ENCODE measurements at regions not wholly inside any gene's neighbourhood (a gene's known extent, or its start where the extent isn't known, plus 50 kb on each side); places are given as distances from the start of the nearest gene placed in this dataset.

GRCh38 chr14:44777584-44777983 lies 184.2 kb downstream of the KLHL28 start:
- H2BK20ac ChIP-seq (ENCODE audit: low read depth, low read length), result no peak overlapping the region
- intact Hi-C loops (cut with micrococcal nuclease), result no loop called here
- ChIA-PET POLR2A (ENCODE audit: unreplicated experiment) (no interaction called here), CTCF (no interaction called here)
- no peaks in the 10 kb centered on the region; the same call in 1 of the 2 replicates for H3K4me1 ChIP-seq (ENCODE audit: control insufficient read depth, insufficient read depth, low read length)
- H4K5ac ChIP-seq (ENCODE audit: low read depth, low read length), result no peak overlapping the region
- H2AFZ ChIP-seq (replicated peaks; ENCODE audit: low read length, poor library complexity), result no peak overlapping the region
- H4K8ac ChIP-seq (ENCODE audit: low read depth in 2 of 2, low read length in 2 of 2), result no peak overlapping the region
- H2AK9ac ChIP-seq (replicated peaks; ENCODE audit: low read depth, low read length, poor library complexity), result no peak overlapping the region
- H3K9me3 ChIP-seq (ENCODE audit: control insufficient read depth, insufficient read depth, low read length), result no peaks in the 10 kb centered on the region
- H4K20me1 ChIP-seq (ENCODE audit: insufficient read depth, low read length), result no peaks in the 10 kb centered on the region
- H2BK120ac ChIP-seq (ENCODE audit: low read depth, low read length), result no peak overlapping the region
- no peak overlapping the region for H3K18ac ChIP-seq (ENCODE audit: low read depth, low read length)
- TF ChIP-seq RAD21 (IDR thresholded peaks at IDR 0.05; ENCODE audit: low read length), result no peak
- no peak for TF ChIP-seq CEBPB (IDR thresholded peaks at IDR 0.05; ENCODE audit: low read depth, low read length)
- no peak for TF ChIP-seq RCOR1 (IDR thresholded peaks at IDR 0.05; ENCODE audit: insufficient replicate concordance, low read length)
- TF ChIP-seq NFE2L2 (IDR thresholded peaks at IDR 0.05; ENCODE audit: low read depth, low read length), result no peak
- TF ChIP-seq RFX5 (IDR thresholded peaks at IDR 0.05; ENCODE audit: low read depth, low read length), result no peak
- no peak for TF ChIP-seq MAFK (IDR thresholded peaks at IDR 0.05; ENCODE audit: low read depth, low read length)
- no peak for TF ChIP-seq FOS (IDR thresholded peaks at IDR 0.05; ENCODE audit: low read depth, low read length)
- TF ChIP-seq CHD1 (IDR thresholded peaks at IDR 0.05; ENCODE audit: low read depth, low read length), result no peak
- TF ChIP-seq USF2 (IDR thresholded peaks at IDR 0.05; ENCODE audit: low read depth, low read length), result no peak
- TF ChIP-seq POLR2A (IDR thresholded peaks at IDR 0.05; ENCODE audit: low read depth, low read length), result no peak
- TF ChIP-seq, protein P1, sequence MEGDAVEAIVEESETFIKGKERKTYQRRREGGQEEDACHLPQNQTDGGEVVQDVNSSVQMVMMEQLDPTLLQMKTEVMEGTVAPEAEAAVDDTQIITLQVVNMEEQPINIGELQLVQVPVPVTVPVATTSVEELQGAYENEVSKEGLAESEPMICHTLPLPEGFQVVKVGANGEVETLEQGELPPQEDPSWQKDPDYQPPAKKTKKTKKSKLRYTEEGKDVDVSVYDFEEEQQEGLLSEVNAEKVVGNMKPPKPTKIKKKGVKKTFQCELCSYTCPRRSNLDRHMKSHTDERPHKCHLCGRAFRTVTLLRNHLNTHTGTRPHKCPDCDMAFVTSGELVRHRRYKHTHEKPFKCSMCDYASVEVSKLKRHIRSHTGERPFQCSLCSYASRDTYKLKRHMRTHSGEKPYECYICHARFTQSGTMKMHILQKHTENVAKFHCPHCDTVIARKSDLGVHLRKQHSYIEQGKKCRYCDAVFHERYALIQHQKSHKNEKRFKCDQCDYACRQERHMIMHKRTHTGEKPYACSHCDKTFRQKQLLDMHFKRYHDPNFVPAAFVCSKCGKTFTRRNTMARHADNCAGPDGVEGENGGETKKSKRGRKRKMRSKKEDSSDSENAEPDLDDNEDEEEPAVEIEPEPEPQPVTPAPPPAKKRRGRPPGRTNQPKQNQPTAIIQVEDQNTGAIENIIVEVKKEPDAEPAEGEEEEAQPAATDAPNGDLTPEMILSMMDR (conservative IDR thresholded peaks at IDR 0.05; ENCODE audit: low read depth, low read length), result no peak
- no peak for TF ChIP-seq MAZ (IDR thresholded peaks at IDR 0.05; ENCODE audit: borderline replicate concordance, low read depth, low read length)
- no peak for TF ChIP-seq BHLHE40 (IDR thresholded peaks at IDR 0.05; ENCODE audit: low read depth, low read length)
- TF ChIP-seq ELK1 (IDR thresholded peaks at IDR 0.05; ENCODE audit: borderline replicate concordance, low read depth, low read length), result no peak
- no peak for TF ChIP-seq SMC3 (IDR thresholded peaks at IDR 0.05; ENCODE audit: low read depth, low read length)
- TF ChIP-seq MXI1 (IDR thresholded peaks at IDR 0.05; ENCODE audit: borderline replicate concordance, low read depth, low read length), result no peak
- H3K14ac ChIP-seq (replicated peaks; ENCODE audit: low read depth, low read length), result no peak overlapping the region
- no peak for ATAC-seq (ENCODE audit: low read depth)
- DNase-seq, result no peak
- WGBS, 2 experiments (ENCODE audit: extremely low coverage in 2 of 2, insufficient read length in 1 of 2), result 89% methylated on average over 3 of the region's 5 CpGs; no CpG with 5 or more reads in 1 of the 2 experiments
- in situ Hi-C loops (cut with MboI; ENCODE audit: low sequenced_read_pairs), result no loop called here
- H3K4me2 ChIP-seq (ENCODE audit: low read depth, low read length), result no peak overlapping the region
- no peak overlapping the region for H2BK5ac ChIP-seq (ENCODE audit: low read depth, low read length, poor library complexity, severe bottlenecking)
- no peak overlapping the region for H3K9ac ChIP-seq (ENCODE audit: low read depth, low read length)
- no peaks in the 10 kb centered on the region for H3K79me1 ChIP-seq (ENCODE audit: low read depth in 1 of 2, low read length in 2 of 2)
- H3K23ac ChIP-seq (ENCODE audit: low read depth, low read length), result no peak overlapping the region
- H3K9me1 ChIP-seq (ENCODE audit: insufficient read depth, low read length), result no peaks in the 10 kb centered on the region
- H3K27me3 ChIP-seq (ENCODE audit: control insufficient read depth, insufficient read depth, low read length), result no peaks in the 10 kb centered on the region
- no peak overlapping the region for H2AK5ac ChIP-seq (ENCODE audit: low read depth, low read length)
- no peak overlapping the region for H3K27ac ChIP-seq (ENCODE audit: insufficient read depth, low read length)
- H3K56ac ChIP-seq (ENCODE audit: extremely low read depth, insufficient read depth, low read length), result no peak overlapping the region
- no peak overlapping the region for H3K4me3 ChIP-seq (ENCODE audit: insufficient read depth, low read depth, low read length)
- H4K91ac ChIP-seq (ENCODE audit: insufficient read depth, low read depth, low read length), result no peak overlapping the region
- no peak overlapping the region for H3K4ac ChIP-seq (ENCODE audit: low read depth, low read length)
- dilution Hi-C loops (cut with HindIII; ENCODE audit: low sequenced_read_pairs, unreplicated experiment), result no loop called here
- H2BK15ac ChIP-seq (ENCODE audit: low read depth, low read length), result no peak overlapping the region
- no TSS peak for BruUV-seq (replicated peaks)
- H3K36me3 ChIP-seq (ENCODE audit: control insufficient read depth, insufficient read depth, low read length), result no peaks in the 10 kb centered on the region

All from IMR-90 (cell line).